OCI-LY1 (cell line): ENCODE measurements at regions not wholly inside any gene's neighbourhood (a gene's known extent, or its start where the extent isn't known, plus 50 kb on each side); places are given as distances from the start of the nearest gene placed in this dataset.

ENCODE experiments used
- H2AFZ ChIP-seq: fragments of 200-600 bp; sonication (generic), shearing (Covaris generic); 2 replicates; pipeline ENCODE4 v1.6.0; 2014; ENCODE audit warnings: antibody characterized with exemption, mild to moderate bottlenecking, low read length
- H3F3A ChIP-seq: fragments of 200-600 bp; sonication (generic), shearing (Covaris generic); 2 replicates; pipeline ENCODE4 v1.6.0; 2014; ENCODE audit warnings: mild to moderate bottlenecking, antibody characterized with exemption, low read length, moderate library complexity; ENCODE audit not compliant: insufficient read depth
- H3K27ac ChIP-seq: fragments of 200-600 bp; sonication (generic); 2 replicates; pipeline ENCODE4 v1.5.1; 2014; ENCODE audit warnings: low read length, mixed run types, mild to moderate bottlenecking, low read depth; ENCODE audit not compliant: poor library complexity, severe bottlenecking
- H3K27me3 ChIP-seq: fragments of 200-600 bp; sonication (generic); 2 replicates; pipeline ENCODE4 v1.6.0; 2014; ENCODE audit warnings: antibody characterized with exemption, mild to moderate bottlenecking, low read length, moderate library complexity; ENCODE audit not compliant: insufficient read depth
- H3K36me3 ChIP-seq: fragments of 200-600 bp; sonication (generic); 2 replicates; pipeline ENCODE4 v1.6.1; 2014; ENCODE audit warnings: mild to moderate bottlenecking, antibody characterized with exemption, low read length, moderate library complexity, mixed read lengths; ENCODE audit not compliant: insufficient read depth
- H3K4me1 ChIP-seq: fragments of 200-600 bp; sonication (generic); 2 replicates; pipeline ENCODE4 v1.5.1; 2014; ENCODE audit warnings: mild to moderate bottlenecking, low read length, moderate library complexity; ENCODE audit not compliant: insufficient read depth, severe bottlenecking
- H3K4me2 ChIP-seq: fragments of 200-600 bp; sonication (generic), shearing (Covaris generic); 2 replicates; pipeline ENCODE4 v1.6.1; 2014; ENCODE audit warnings: low read length
- H3K4me3 ChIP-seq: fragments of 200-600 bp; sonication (generic); 2 replicates; pipeline ENCODE4 v1.5.1; 2014; ENCODE audit warnings: low read length, low read depth, mild to moderate bottlenecking, mixed read lengths; ENCODE audit not compliant: poor library complexity, severe bottlenecking
- H3K79me2 ChIP-seq: fragments of 200-600 bp; shearing (Covaris generic); 2 replicates; pipeline ENCODE4 v1.6.1; 2016; ENCODE audit warnings: mixed run types, low read length, mixed read lengths; ENCODE audit not compliant: insufficient read depth
- H3K9ac ChIP-seq: fragments of 200-600 bp; sonication (generic), shearing (Covaris generic); 2 replicates; pipeline ENCODE4 v1.6.1; 2014; ENCODE audit warnings: mild to moderate bottlenecking, low read length, mixed read lengths
- H3K9me2 ChIP-seq: fragments of 200-600 bp; sonication (generic), shearing (Covaris generic); 2 replicates; pipeline ENCODE4 v1.6.1; 2014; ENCODE audit warnings: low read depth, mild to moderate bottlenecking, low read length, mixed read lengths
- H3K9me3 ChIP-seq: fragments of 200-600 bp; shearing (Covaris generic); 2 replicates; pipeline ENCODE4 v1.6.1; 2014; ENCODE audit warnings: low read length, mixed read lengths
- H4K20me1 ChIP-seq: fragments of 200-600 bp; sonication (generic), shearing (Covaris generic); 2 replicates; pipeline ENCODE4 v1.6.0; 2016; ENCODE audit warnings: mild to moderate bottlenecking, low read length; ENCODE audit not compliant: insufficient read depth
- EZH2 ChIP-seq: fragments of 200-600 bp; sonication (generic), shearing (Covaris generic); IDR thresholded peaks from 2 replicates; pipeline ENCODE4 v1.8.0; 2017; ENCODE audit warnings: borderline replicate concordance, mixed run types, mild to moderate bottlenecking, antibody characterized with exemption, low read length, moderate library complexity, mixed read lengths
- TF ChIP-seq, protein P1 (sequence below): fragments of 200-600 bp; sonication (generic), shearing (Covaris generic); IDR thresholded peaks from 2 replicates; pipeline ENCODE4 v1.5.1; 2017; ENCODE audit warnings: mild to moderate bottlenecking, antibody characterized with exemption, low read length, moderate library complexity, mixed read lengths

DNA sequence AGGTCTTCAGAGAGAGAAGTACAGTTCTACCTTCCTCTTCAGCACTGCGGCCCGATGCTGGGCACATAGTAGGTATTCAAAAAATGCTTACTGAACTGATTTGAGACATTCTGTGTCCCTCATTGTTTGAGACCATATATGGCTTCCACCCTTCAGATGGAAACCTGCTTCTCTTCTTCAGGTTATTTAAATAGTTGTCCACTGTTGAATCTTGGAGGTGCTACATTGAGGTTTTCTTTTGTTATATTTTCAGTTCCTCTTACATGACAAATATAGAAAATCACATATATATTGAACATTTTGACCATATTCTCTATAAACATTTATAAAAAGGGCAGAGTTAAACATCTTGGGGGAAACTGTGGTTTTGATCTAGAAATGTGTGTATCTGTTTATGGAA is 200.2 kb upstream of the LRRC3B start:
- H3K9me3 ChIP-seq = no peaks in the 10 kb centered on the region

DNA sequence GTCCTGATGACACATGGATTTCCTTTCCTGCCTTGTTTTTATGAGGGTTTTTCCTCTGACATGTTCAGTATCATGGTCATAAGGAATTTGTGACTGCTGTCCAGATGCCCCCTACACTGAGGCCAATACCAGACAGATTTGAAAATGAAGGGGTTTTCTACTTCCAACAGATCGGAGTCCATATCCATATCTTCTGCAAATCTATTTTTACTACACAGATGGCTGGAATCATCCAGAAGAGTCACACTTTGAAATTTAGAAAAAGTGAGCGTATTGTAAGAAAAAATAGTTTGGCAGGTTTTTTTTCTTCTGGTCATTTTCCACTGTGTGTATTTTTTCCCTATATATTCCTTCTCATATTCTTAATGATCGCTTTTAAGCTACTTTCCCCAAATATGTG is 197.5 kb upstream of the LRRC3B start:
- Histone ChIP-seq H3K4me3 (no peak overlapping the region), H3K36me3 (no peaks in the 10 kb centered on the region), H3K9me2 (no peaks in the 10 kb centered on the region), H3K4me1 (no peaks in the 10 kb centered on the region), H3K27me3 (no peaks in the 10 kb centered on the region), H2AFZ (no peak overlapping the region), H3K79me2 (no peaks in the 10 kb centered on the region), H4K20me1 (no peaks in the 10 kb centered on the region), H3K9ac (no peak overlapping the region), H3K4me2 (no peak overlapping the region), H3K9me3 (no peaks in the 10 kb centered on the region), H3F3A (no peaks in the 10 kb centered on the region), H3K27ac (no peak overlapping the region)
- TF ChIP-seq EZH2 = no peak
- TF ChIP-seq, protein P1, sequence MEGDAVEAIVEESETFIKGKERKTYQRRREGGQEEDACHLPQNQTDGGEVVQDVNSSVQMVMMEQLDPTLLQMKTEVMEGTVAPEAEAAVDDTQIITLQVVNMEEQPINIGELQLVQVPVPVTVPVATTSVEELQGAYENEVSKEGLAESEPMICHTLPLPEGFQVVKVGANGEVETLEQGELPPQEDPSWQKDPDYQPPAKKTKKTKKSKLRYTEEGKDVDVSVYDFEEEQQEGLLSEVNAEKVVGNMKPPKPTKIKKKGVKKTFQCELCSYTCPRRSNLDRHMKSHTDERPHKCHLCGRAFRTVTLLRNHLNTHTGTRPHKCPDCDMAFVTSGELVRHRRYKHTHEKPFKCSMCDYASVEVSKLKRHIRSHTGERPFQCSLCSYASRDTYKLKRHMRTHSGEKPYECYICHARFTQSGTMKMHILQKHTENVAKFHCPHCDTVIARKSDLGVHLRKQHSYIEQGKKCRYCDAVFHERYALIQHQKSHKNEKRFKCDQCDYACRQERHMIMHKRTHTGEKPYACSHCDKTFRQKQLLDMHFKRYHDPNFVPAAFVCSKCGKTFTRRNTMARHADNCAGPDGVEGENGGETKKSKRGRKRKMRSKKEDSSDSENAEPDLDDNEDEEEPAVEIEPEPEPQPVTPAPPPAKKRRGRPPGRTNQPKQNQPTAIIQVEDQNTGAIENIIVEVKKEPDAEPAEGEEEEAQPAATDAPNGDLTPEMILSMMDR = no peak

More for the DNA sequence above, 200.2 kb upstream of the LRRC3B start:
- no peak overlapping the region for H3K4me2 ChIP-seq
- H3K36me3 ChIP-seq = no peaks in the 10 kb centered on the region
- no peak overlapping the region for H3K4me3 ChIP-seq
- no peaks in the 10 kb centered on the region for H4K20me1 ChIP-seq
- H3K27me3 ChIP-seq = no peaks in the 10 kb centered on the region
- H3F3A ChIP-seq = no peaks in the 10 kb centered on the region
- H3K27ac ChIP-seq = no peak overlapping the region
- TF ChIP-seq, protein P1 = no peak
- TF ChIP-seq EZH2 = no peak
- no peaks in the 10 kb centered on the region for H3K79me2 ChIP-seq
- no peak overlapping the region for H3K9ac ChIP-seq
- H3K9me2 ChIP-seq = no peaks in the 10 kb centered on the region
- no peak overlapping the region for H2AFZ ChIP-seq
- no peaks in the 10 kb centered on the region for H3K4me1 ChIP-seq

DNA sequence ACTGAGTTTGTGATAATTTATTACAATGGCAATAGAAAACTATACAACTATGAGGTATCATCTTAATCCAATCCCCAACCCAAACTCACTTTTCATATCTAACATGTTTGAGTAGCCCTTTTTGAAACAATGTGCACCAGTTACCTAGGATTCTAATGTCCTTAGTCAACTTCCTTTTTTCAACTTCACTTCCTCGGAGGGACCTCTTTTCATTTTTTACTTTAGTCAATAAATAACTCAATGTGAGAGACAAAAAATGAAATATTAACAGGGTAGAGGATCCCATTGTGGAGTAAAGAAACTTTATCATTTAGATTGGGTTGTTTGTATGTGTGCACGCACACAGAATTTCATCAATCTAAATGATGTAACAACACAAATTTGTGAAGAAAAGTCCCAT is 193.6 kb upstream of the LRRC3B start:
- no peak overlapping the region for H3K9ac ChIP-seq
- H3K4me1 ChIP-seq = no peaks in the 10 kb centered on the region
- H3K9me3 ChIP-seq = no peaks in the 10 kb centered on the region
- H3K79me2 ChIP-seq = no peaks in the 10 kb centered on the region
- H3K27ac ChIP-seq = no peak overlapping the region
- H2AFZ ChIP-seq = no peak overlapping the region
- no peaks in the 10 kb centered on the region for H3K9me2 ChIP-seq
- H3F3A ChIP-seq = no peaks in the 10 kb centered on the region
- H3K4me3 ChIP-seq = no peak overlapping the region
- TF ChIP-seq, protein P1 = no peak
- no peak for TF ChIP-seq EZH2
- no peaks in the 10 kb centered on the region for H3K36me3 ChIP-seq
- H3K27me3 ChIP-seq = no peaks in the 10 kb centered on the region
- H4K20me1 ChIP-seq = no peaks in the 10 kb centered on the region
- H3K4me2 ChIP-seq = no peak overlapping the region
